DND-41 (cell line): ENCODE measurements at regions not wholly inside any gene's neighbourhood (a gene's known extent, or its start where the extent isn't known, plus 50 kb on each side); places are given as distances from the start of the nearest gene placed in this dataset.

ENCODE experiments used
- CTCF ChIP-seq: IDR thresholded peaks from 2 replicates; pipeline ENCODE4 v1.5.1; 2012; ENCODE audit warnings: borderline replicate concordance, low read length, moderate library complexity, mild to moderate bottlenecking; ENCODE audit not compliant: poor library complexity, severe bottlenecking; ENCODE audit errors: extremely low read depth
- EZH2 ChIP-seq: IDR thresholded peaks from 3 replicates; pipeline ENCODE4 v1.6.1; 2012; ENCODE audit warnings: borderline replicate concordance, low read depth, mild to moderate bottlenecking, moderate library complexity, low read length, inconsistent platforms; ENCODE audit not compliant: severe bottlenecking

DNA sequence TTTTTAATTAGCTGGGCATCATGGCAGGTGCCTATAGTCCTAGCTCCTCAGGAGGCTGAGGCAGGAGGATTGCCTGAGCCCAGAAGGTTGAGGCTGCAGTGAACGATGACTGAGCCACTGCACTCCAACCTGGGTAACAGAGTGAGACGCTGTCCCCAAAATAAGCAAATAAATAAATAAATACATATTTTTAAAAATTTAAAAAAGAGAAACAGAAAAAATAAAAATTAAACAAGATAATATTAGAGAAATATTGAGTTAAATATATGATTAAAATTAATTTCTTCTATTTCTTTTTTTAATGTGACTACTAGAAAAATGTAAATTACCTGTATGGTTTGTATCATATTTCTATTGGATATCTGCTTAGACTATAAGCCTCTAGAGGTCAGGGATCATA lies 59.3 kb upstream of the ATP1A1 start:
- no peak for TF ChIP-seq CTCF
- TF ChIP-seq EZH2: no peak
